ENCODE measurements at regions not wholly inside any gene's neighbourhood (a gene's known extent, or its start where the extent isn't known, plus 50 kb on each side); places are given as distances from the start of the nearest gene placed in this dataset.

DNA sequence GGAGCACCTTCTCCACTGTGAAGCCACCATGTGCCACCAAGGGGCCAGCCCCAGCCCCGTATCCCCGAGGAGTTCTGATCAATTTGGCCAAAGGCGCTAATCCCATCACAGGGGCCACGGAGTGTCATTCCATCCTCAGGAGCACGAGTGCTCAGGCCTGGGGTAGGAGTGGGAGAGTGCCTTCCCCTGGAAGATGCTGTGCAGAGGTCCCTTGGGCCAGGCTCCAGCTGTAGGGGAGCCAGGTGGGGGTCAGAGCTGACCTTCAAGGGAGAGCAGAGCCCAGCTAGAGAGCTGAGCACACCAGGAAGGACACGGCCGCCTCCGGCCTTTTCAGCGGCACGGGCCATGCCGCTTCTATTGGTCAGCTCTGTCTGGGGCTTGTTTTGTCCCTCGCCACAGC, 1459.9 kb downstream of the BRD1 start:
- Histone ChIP-seq H3K79me2 (ENCODE audit: insufficient read depth, low read length) (no peaks in the 10 kb centered on the region), H3K27ac (ENCODE audit: extremely low read length, insufficient read depth, low read length) (no peak overlapping the region), H3K4me2 (ENCODE audit: low read depth, low read length) (no peak overlapping the region), H3K9ac (ENCODE audit: insufficient read depth, low read depth, low read length) (no peak overlapping the region), H4K20me1 (ENCODE audit: insufficient read depth, low read length) (peaks cover 18% of the 10 kb centered on the region; the same call in 1 of the 2 replicates), H3K4me1 (ENCODE audit: insufficient read depth, low read length) (peaks cover 21% of the 10 kb centered on the region), H2AFZ (ENCODE audit: low read length) (no peak overlapping the region), H3K9me3 (ENCODE audit: low read length) (no peaks in the 10 kb centered on the region), H3K27me3 (ENCODE audit: control insufficient read depth in 1 of 2, insufficient read depth in 2 of 2, low read length in 2 of 2) (peaks cover 11 to 55% of the 10 kb centered on the region in 2 experiments; a peak in 4 of 5 replicates), H3K36me3 (replicated peaks in 1 of 2; ENCODE audit: control insufficient read depth in 1 of 2, insufficient read depth in 2 of 2, low read length in 2 of 2) (no peaks in the 10 kb centered on the region), H3K4me3 (replicated peaks in 1 of 3; ENCODE audit: insufficient read depth in 1 of 3, low read depth in 2 of 3, low read length in 3 of 3) (no peak overlapping the region)
- in situ Hi-C loops (cut with HindIII; ENCODE audit: extremely low pct_ligation_motif_present, low pct_unique_long_range_greater_than_20kb) (no loop called here), intact Hi-C loops (cut with micrococcal nuclease; ENCODE audit: unreplicated experiment) (no loop called here)
- BruUV-seq (replicated peaks) = no TSS peak
- no peak for TF ChIP-seq ZNF878 (CRISPR knock-in tag; IDR thresholded peaks at IDR 0.05)
- no peak for TF ChIP-seq MIER3 (CRISPR knock-in tag; IDR thresholded peaks at IDR 0.05; ENCODE audit: borderline replicate concordance)
- TF ChIP-seq, protein P1, sequence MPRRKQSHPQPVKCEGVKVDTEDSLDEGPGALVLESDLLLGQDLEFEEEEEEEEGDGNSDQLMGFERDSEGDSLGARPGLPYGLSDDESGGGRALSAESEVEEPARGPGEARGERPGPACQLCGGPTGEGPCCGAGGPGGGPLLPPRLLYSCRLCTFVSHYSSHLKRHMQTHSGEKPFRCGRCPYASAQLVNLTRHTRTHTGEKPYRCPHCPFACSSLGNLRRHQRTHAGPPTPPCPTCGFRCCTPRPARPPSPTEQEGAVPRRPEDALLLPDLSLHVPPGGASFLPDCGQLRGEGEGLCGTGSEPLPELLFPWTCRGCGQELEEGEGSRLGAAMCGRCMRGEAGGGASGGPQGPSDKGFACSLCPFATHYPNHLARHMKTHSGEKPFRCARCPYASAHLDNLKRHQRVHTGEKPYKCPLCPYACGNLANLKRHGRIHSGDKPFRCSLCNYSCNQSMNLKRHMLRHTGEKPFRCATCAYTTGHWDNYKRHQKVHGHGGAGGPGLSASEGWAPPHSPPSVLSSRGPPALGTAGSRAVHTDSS (CRISPR knock-in tag; conservative IDR thresholded peaks at IDR 0.05) = no peak
- TF ChIP-seq, protein P2, sequence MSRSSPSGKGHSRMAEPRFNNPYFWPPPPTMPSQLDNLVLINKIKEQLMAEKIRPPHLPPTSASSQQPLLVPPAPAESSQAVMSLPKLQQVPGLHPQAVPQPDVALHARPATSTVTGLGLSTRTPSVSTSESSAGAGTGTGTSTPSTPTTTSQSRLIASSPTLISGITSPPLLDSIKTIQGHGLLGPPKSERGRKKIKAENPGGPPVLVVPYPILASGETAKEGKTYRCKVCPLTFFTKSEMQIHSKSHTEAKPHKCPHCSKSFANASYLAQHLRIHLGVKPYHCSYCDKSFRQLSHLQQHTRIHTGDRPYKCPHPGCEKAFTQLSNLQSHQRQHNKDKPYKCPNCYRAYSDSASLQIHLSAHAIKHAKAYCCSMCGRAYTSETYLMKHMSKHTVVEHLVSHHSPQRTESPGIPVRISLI (CRISPR knock-in tag; IDR thresholded peaks at IDR 0.05; ENCODE audit: borderline replicate concordance) = no peak
- TF ChIP-seq MIXL1 (CRISPR knock-in tag; IDR thresholded peaks at IDR 0.05) = no peak
- no peak for TF ChIP-seq SPEN (CRISPR knock-in tag; IDR thresholded peaks at IDR 0.05; ENCODE audit: low read depth)
- no peak for TF ChIP-seq SALL2 (CRISPR knock-in tag; IDR thresholded peaks at IDR 0.05)
- no peak for TF ChIP-seq GZF1 (CRISPR knock-in tag; IDR thresholded peaks at IDR 0.05)
- no peak for TF ChIP-seq PRPF4 (IDR thresholded peaks at IDR 0.05; ENCODE audit: low read depth, low read length, poor library complexity, severe bottlenecking)
- no peak for TF ChIP-seq ZKSCAN1 (IDR thresholded peaks at IDR 0.05; ENCODE audit: low read length)
- no peak for TF ChIP-seq ZNF501 (CRISPR knock-in tag; IDR thresholded peaks at IDR 0.05)
- CTCF ChIA-PET (ENCODE audit: low intra/inter-chr PET ratio, low total read pairs) = no interaction called here
- WGBS (ENCODE audit: low lambda C conversion rate) = 34% methylated on average over 11 of the region's 12 CpGs
- POLR2A ChIA-PET = no interaction called here
- DNase-seq (ENCODE audit: low spot score) (no peak), ATAC-seq (no peak), FAIRE-seq (no peak)

Data from HepG2 (cell line).